ENCODE measurements at regions not wholly inside any gene's neighbourhood (a gene's known extent, or its start where the extent isn't known, plus 50 kb on each side); places are given as distances from the start of the nearest gene placed in this dataset.

- no peak for TF ChIP-seq CTCF (IDR thresholded peaks at IDR 0.05; ENCODE audit: insufficient read depth, low read length)
- no peak overlapping the region for H3K4me3 ChIP-seq (ENCODE audit: low read depth, low read length)
Measured at GRCh38 chr11:86891036-86891435, 64.2 kb downstream of the FZD4 start.

GRCh38 chr11:86893235-86893634 is 62.0 kb downstream of the FZD4 start:
- no peak for DNase-seq (ENCODE audit: low read depth)
- TF ChIP-seq CTCF (IDR thresholded peaks at IDR 0.05; ENCODE audit: insufficient read depth, low read length), result no peak
- H3K4me3 ChIP-seq (ENCODE audit: low read depth, low read length), result no peak overlapping the region

More at GRCh38 chr11:86891036-86891435, 64.2 kb downstream of the FZD4 start:
- no peak for DNase-seq (ENCODE audit: low read depth)
